Naive thymus-derived CD4-positive, alpha-beta T cell (primary cell): ENCODE measurements at regions not wholly inside any gene's neighbourhood (a gene's known extent, or its start where the extent isn't known, plus 50 kb on each side); places are given as distances from the start of the nearest gene placed in this dataset.
A peak's percentile ranks its signal among the peaks of the same experiment; 100 is the strongest.

Source experiments
- ATAC-seq: fragments of 150-1000 bp; cut with Tn5 transposase; 2 replicates; pipeline ENCODE4 v1.10.0; 2021; ENCODE audit warnings: mild to moderate bottlenecking, moderate library complexity
- CTCF ChIA-PET: fragments of 350-600 bp; sonication (Branson Sonifier 250); formaldehyde crosslinking; loops from one replicate; lab custom pipeline; 2021; ENCODE audit warnings: antibody characterized with exemption; lab: Charles Lee
- POLR2A ChIA-PET: fragments of 350-600 bp; sonication (Branson Sonifier 250); formaldehyde crosslinking; loops from one replicate; lab custom pipeline; 2021; ENCODE audit warnings: antibody characterized with exemption, inconsistent platforms; lab: Charles Lee
- DNase-seq, 9 donors: peaks; one replicate each; pipeline versions ENCODE4 v3.0.0 to v3.0.0-alpha.2; 2020 to 2022; ENCODE audit warnings: mixed read lengths in 1 of 9
- H3K27ac ChIP-seq: one replicate; pipeline ENCODE4 v1.7.0; 2013; ENCODE audit warnings: mild to moderate bottlenecking, low read depth, low read length, moderate library complexity
- H3K27me3 ChIP-seq, 2 donors: one replicate each; pipeline ENCODE4 v1.7.0; 2013; ENCODE audit warnings: low read length in 2 of 2, mild to moderate bottlenecking in 2 of 2, moderate library complexity in 2 of 2; ENCODE audit not compliant: control insufficient read depth in 2 of 2, insufficient read depth in 2 of 2
- H3K36me3 ChIP-seq, 3 experiments: 1 replicate in 2 of 3; 2 replicates in 1 of 3; pipeline ENCODE4 v1.7.0; 2013; ENCODE audit warnings: low read length in 3 of 3, mild to moderate bottlenecking in 3 of 3, moderate library complexity in 1 of 3; ENCODE audit not compliant: insufficient read depth in 3 of 3, control insufficient read depth in 2 of 3
- H3K4me1 ChIP-seq, 2 donors: one replicate each; pipeline ENCODE4 v1.7.0; 2013; ENCODE audit warnings: low read length in 2 of 2, mild to moderate bottlenecking in 2 of 2, moderate library complexity in 1 of 2; ENCODE audit not compliant: control insufficient read depth in 2 of 2, insufficient read depth in 2 of 2
- H3K4me3 ChIP-seq: 2 replicates; pipeline ENCODE4 v1.7.0; 2013; ENCODE audit warnings: mild to moderate bottlenecking, low read length
- H3K9me3 ChIP-seq, 3 experiments: 1 replicate in 2 of 3; 2 replicates in 1 of 3; pipeline ENCODE4 v1.7.0; 2013; ENCODE audit warnings: low read length in 3 of 3; ENCODE audit not compliant: control insufficient read depth in 2 of 3
- H3K27ac Mint-ChIP-seq, 9 donors: one replicate each; pipeline ENCODE4 v1.8.0; 2020 to 2022; ENCODE audit warnings: mixed read lengths in 9 of 9, mild to moderate bottlenecking in 8 of 9, moderate library complexity in 5 of 9, inconsistent platforms in 2 of 9
- H3K27me3 Mint-ChIP-seq, 5 donors: one replicate each; pipeline ENCODE4 v1.8.0; 2021 to 2022; ENCODE audit warnings: mixed read lengths in 5 of 5, mild to moderate bottlenecking in 1 of 5
- H3K36me3 Mint-ChIP-seq, 5 donors: one replicate each; pipeline ENCODE4 v1.8.0; 2020 to 2022; ENCODE audit warnings: mixed read lengths in 5 of 5, mild to moderate bottlenecking in 3 of 5, inconsistent platforms in 1 of 5
- H3K4me1 Mint-ChIP-seq, 7 donors: one replicate each; pipeline ENCODE4 v1.8.0; 2020 to 2022; ENCODE audit warnings: mixed read lengths in 7 of 7, mild to moderate bottlenecking in 3 of 7, inconsistent platforms in 1 of 7
- H3K4me3 Mint-ChIP-seq, 10 donors: one replicate each; pipeline ENCODE4 v1.8.0; 2020 to 2022; ENCODE audit warnings: mild to moderate bottlenecking in 10 of 10, mixed read lengths in 10 of 10, moderate library complexity in 6 of 10, inconsistent platforms in 2 of 10
- H3K9me3 Mint-ChIP-seq, 11 donors: one replicate each; pipeline ENCODE4 v1.8.0; 2020 to 2022; ENCODE audit warnings: mixed read lengths in 11 of 11, mild to moderate bottlenecking in 4 of 11, inconsistent platforms in 1 of 11, moderate library complexity in 1 of 11
- intact Hi-C, 2 donors: fragments of 100-400 bp; cut with micrococcal nuclease; formaldehyde crosslinking; loops; one replicate each; pipeline ENCODE4 v1.15.1; 2023

DNA sequence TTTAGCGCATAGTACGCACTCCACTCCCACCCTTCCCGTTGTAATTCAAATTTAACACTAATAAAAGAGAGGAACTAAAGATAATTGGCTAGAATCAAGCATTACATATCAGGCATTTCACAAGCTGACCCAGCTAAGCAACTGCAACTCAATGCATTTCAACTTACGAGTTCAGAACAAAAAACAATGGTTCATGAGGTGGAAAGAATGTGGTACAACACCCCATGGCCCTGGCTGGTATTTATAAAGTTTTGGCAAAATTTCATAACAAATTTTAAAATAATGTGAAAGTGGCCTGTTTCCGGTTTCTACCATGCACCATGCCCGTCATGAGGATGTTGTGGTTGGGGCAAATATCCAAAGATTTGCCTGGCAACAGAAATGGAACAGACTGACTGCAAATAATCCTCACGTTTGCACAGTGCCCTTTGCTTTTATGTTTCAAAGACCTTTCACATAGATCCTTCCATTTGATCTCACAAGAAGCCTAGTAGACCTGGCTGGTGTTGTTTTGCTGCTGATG lies 455.3 kb upstream of the NR2F2 start:
- intact Hi-C loops = loop anchor here (10.0 kb wide), 3 partner anchors 140 to 590 kb away; no protein-coding TSS in a partner anchor
- H3K4me1 Mint-ChIP-seq = peaks cover 11 to 52% (median 34%) of the 10 kb centered on the region in 7 donors
- H3K4me3 Mint-ChIP-seq = peak overlapping the region in 5 of 10 donors; percentile 24 to 55 (median 42)
- Histone ChIP-seq H3K9me3 (no peaks in the 10 kb centered on the region), H3K4me3 (no peak overlapping the region), H3K4me1 (peaks cover 4 to 11% of the 10 kb centered on the region in 2 donors), H3K27ac (no peak overlapping the region), H3K36me3 (no peaks in the 10 kb centered on the region), H3K27me3 (no peaks in the 10 kb centered on the region)
- peaks cover 0 to 13% (median 4%) of the 10 kb centered on the region in 5 donors for H3K27me3 Mint-ChIP-seq
- DNase-seq = peak in 7 of 9 donors; percentile 16 to 63 (median 42)
- CTCF ChIA-PET = interaction anchor here (1.9 kb wide), 1 partner anchor 50 kb away, joined by 4 read pairs; no protein-coding TSS in a partner anchor
- ATAC-seq = peak; percentile 60
- POLR2A ChIA-PET = no interaction called here
- peak overlapping the region in 6 of 9 donors; percentile 12 to 85 (median 40) for H3K27ac Mint-ChIP-seq
- peaks cover 0 to 4% (median 0%) of the 10 kb centered on the region in 11 donors for H3K9me3 Mint-ChIP-seq
- peaks cover 0 to 24% (median 0%) of the 10 kb centered on the region in 5 donors for H3K36me3 Mint-ChIP-seq

DNA sequence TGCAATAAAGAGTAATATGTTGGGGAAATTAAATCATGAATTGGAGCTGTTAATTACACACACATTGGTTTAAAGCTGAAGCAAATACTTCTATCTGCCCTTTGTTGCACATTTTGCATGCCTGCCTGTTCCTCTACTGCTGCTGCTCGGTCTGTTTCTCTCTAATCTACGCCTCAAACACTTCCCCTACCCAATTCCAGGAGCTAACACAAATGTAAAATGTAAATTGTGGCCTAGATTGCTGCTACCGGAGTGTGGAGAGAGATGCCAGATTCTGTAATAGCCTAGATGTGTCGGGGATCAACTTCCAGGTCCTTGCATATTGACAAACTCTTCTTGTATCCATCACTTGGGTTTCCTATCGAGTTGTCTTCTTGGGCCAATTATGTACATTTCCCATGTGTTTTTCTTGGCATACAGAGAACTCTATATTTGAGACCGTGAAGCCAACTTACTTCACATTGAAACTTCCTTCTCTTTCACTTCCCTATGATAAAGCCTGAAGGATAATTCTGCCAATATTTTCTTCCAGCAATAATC lies 450.4 kb upstream of the NR2F2 start:
- intact Hi-C loops = no loop called here
- POLR2A ChIA-PET = interaction anchor here (0.6 kb wide), 1 partner anchor 443 kb away, joined by 3 read pairs; no protein-coding TSS in a partner anchor
- CTCF ChIA-PET = interaction anchor here (0.7 kb wide), 1 partner anchor 10 kb away, joined by 3 read pairs; no protein-coding TSS in a partner anchor

GRCh38 chr15:95880630-95881029 lies 449.9 kb upstream of the NR2F2 start:
- Histone ChIP-seq H3K9me3 (no peaks in the 10 kb centered on the region), H3K4me3 (no peak overlapping the region)

More for the DNA sequence above, 450.4 kb upstream of the NR2F2 start:
- Histone ChIP-seq H3K9me3 (no peaks in the 10 kb centered on the region), H3K4me3 (peak overlapping the region; percentile 31), H3K27ac (no peak overlapping the region), H3K27me3 (no peaks in the 10 kb centered on the region), H3K36me3 (no peaks in the 10 kb centered on the region), H3K4me1 (peaks cover 0 to 11% of the 10 kb centered on the region in 2 donors)
- Mint-ChIP-seq H3K27me3 (peaks cover 0 to 11% (median 0%) of the 10 kb centered on the region in 5 donors), H3K36me3 (peaks cover 0 to 18% (median 0%) of the 10 kb centered on the region in 5 donors), H3K27ac (peak overlapping the region; percentile 28 to 95 (median 83)), H3K4me1 (peaks cover 12 to 38% (median 29%) of the 10 kb centered on the region in 7 donors), H3K4me3 (peak overlapping the region; percentile 75 to 99 (median 86)), H3K9me3 (peaks cover 0 to 11% (median 0%) of the 10 kb centered on the region in 11 donors)
- DNase-seq (no peak), ATAC-seq (no peak)

GRCh38 chr15:95883064-95883463 lies 447.4 kb upstream of the NR2F2 start:
- ATAC-seq (no peak), DNase-seq (no peak)
- H3K9me3 Mint-ChIP-seq = peaks cover 0 to 11% (median 0%) of the 10 kb centered on the region in 11 donors
- ChIA-PET CTCF (no interaction called here), POLR2A (no interaction called here)
- H3K4me3 Mint-ChIP-seq = no peak overlapping the region
- H3K4me1 ChIP-seq = peaks cover 0 to 3% of the 10 kb centered on the region in 2 donors
- no peak overlapping the region for H3K27ac Mint-ChIP-seq
- no peaks in the 10 kb centered on the region for H3K9me3 ChIP-seq
- H3K36me3 ChIP-seq = no peaks in the 10 kb centered on the region
- H3K4me3 ChIP-seq = no peak overlapping the region
- H3K27ac ChIP-seq = no peak overlapping the region
- peaks cover 0 to 21% (median 0%) of the 10 kb centered on the region in 5 donors for H3K27me3 Mint-ChIP-seq
- peaks cover 0 to 12% (median 0%) of the 10 kb centered on the region in 5 donors for H3K36me3 Mint-ChIP-seq
- H3K27me3 ChIP-seq = no peaks in the 10 kb centered on the region
- intact Hi-C loops = no loop called here
- peaks cover 7 to 25% (median 18%) of the 10 kb centered on the region in 7 donors for H3K4me1 Mint-ChIP-seq

More at GRCh38 chr15:95880630-95881029, 449.9 kb upstream of the NR2F2 start:
- Histone ChIP-seq H3K27me3 (no peaks in the 10 kb centered on the region), H3K4me1 (peaks cover 0 to 8% of the 10 kb centered on the region in 2 donors), H3K36me3 (no peaks in the 10 kb centered on the region), H3K27ac (no peak overlapping the region)
- Mint-ChIP-seq H3K36me3 (peaks cover 0 to 15% (median 0%) of the 10 kb centered on the region in 5 donors), H3K27ac (peak overlapping the region in 7 of 9 donors; percentile 28 to 94 (median 82)), H3K27me3 (peaks cover 0 to 10% (median 0%) of the 10 kb centered on the region in 5 donors), H3K4me1 (peaks cover 8 to 33% (median 24%) of the 10 kb centered on the region in 7 donors), H3K9me3 (peaks cover 0 to 11% (median 0%) of the 10 kb centered on the region in 11 donors), H3K4me3 (peak overlapping the region in 5 of 10 donors; percentile 75 to 86 (median 85))
- no peak for DNase-seq
- ATAC-seq = no peak
- ChIA-PET CTCF (no interaction called here), POLR2A (no interaction called here)
- intact Hi-C loops = no loop called here

GRCh38 chr15:95884276-95884675 lies 446.2 kb upstream of the NR2F2 start:
- Histone ChIP-seq H3K36me3 (no peaks in the 10 kb centered on the region), H3K27ac (no peak overlapping the region), H3K4me3 (no peak overlapping the region), H3K27me3 (no peaks in the 10 kb centered on the region), H3K9me3 (no peaks in the 10 kb centered on the region), H3K4me1 (no peaks in the 10 kb centered on the region)
- DNase-seq = no peak
- ChIA-PET POLR2A (no interaction called here), CTCF (no interaction called here)
- peaks cover 0 to 25% (median 0%) of the 10 kb centered on the region in 5 donors for H3K27me3 Mint-ChIP-seq
- peaks cover 7 to 15% (median 14%) of the 10 kb centered on the region in 7 donors for H3K4me1 Mint-ChIP-seq
- H3K4me3 Mint-ChIP-seq = no peak overlapping the region
- peaks cover 0 to 11% (median 0%) of the 10 kb centered on the region in 11 donors for H3K9me3 Mint-ChIP-seq
- no peak overlapping the region for H3K27ac Mint-ChIP-seq
- intact Hi-C loops = no loop called here
- H3K36me3 Mint-ChIP-seq = peaks cover 0 to 9% (median 0%) of the 10 kb centered on the region in 5 donors
- no peak for ATAC-seq

DNA sequence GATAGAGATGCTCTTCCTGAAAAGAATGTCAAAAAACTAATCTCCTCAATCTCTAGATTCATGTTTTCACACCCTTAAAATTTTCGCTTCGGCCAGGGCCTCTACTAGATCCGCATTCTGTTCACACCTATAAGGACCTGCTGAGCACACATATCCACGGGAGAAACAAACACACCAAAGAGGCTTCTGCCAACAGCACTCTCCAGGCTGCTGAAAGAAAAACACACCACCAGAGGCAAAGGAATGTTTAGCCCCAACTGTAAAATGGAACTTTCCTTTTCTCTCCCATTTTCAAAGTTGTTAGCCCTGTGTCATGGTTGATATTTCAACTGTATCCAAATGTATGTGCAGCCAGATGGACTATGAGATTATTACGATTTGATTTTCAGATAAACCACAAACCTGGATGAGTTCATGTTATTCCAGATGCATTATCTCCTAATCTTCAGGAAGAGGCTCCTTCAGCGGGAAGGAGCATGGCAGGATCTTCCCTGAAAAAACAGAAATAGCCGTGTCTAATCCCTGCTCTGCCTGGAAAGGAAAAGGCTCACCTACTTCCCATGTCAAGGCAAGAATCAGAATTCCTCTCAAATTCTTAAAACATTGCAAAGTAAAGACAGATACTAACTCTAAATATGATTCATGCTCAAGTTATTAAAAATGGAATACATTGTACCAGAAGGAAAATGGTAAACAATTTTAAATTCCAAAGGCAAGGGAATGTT lies 442.7 kb upstream of the NR2F2 start:
- Mint-ChIP-seq H3K9me3 (peaks cover 0 to 8% (median 0%) of the 10 kb centered on the region in 11 donors), H3K4me3 (no peak overlapping the region), H3K27ac (no peak overlapping the region), H3K36me3 (peaks cover 0 to 5% (median 0%) of the 10 kb centered on the region in 5 donors), H3K27me3 (peaks cover 0 to 42% (median 1%) of the 10 kb centered on the region in 5 donors), H3K4me1 (no peaks in the 10 kb centered on the region)
- CTCF ChIA-PET = no interaction called here
- POLR2A ChIA-PET = no interaction called here
- intact Hi-C loops = no loop called here
- Histone ChIP-seq H3K4me3 (no peak overlapping the region), H3K9me3 (no peaks in the 10 kb centered on the region), H3K27me3 (no peaks in the 10 kb centered on the region), H3K36me3 (no peaks in the 10 kb centered on the region), H3K4me1 (no peaks in the 10 kb centered on the region), H3K27ac (no peak overlapping the region)
- no peak for ATAC-seq
- DNase-seq = no peak
